ENCODE measurements at regions not wholly inside any gene's neighbourhood (a gene's known extent, or its start where the extent isn't known, plus 50 kb on each side); places are given as distances from the start of the nearest gene placed in this dataset.
"Not testable (repeated sequence)": the region's sequence is repeated elsewhere in the genome, so short reads cannot be mapped to it uniquely, and the experiment has no call there.

- no peaks in the 10 kb centered on the region for H3K27me3 ChIP-seq
- peak; percentile 68 for DNase-seq
- intact Hi-C loops (cut with DNase I) = no loop called here
- peak; percentile 96 for TF ChIP-seq CTCF (IDR thresholded peaks at IDR 0.05)
- H3K4me1 ChIP-seq = no peaks in the 10 kb centered on the region
- peak; percentile 96 for ATAC-seq
- H3K36me3 ChIP-seq = no peaks in the 10 kb centered on the region
- H3K9me3 ChIP-seq = no peaks in the 10 kb centered on the region
- no peak overlapping the region for H3K4me3 ChIP-seq
- no peak overlapping the region for H3K27ac ChIP-seq
Measured at GRCh38 chr10:28393956-28394568, 91.2 kb upstream of the MPP7 start.

- no peak for ATAC-seq
- Histone ChIP-seq H3K27me3 (no peaks in the 10 kb centered on the region), H3K27ac (no peak overlapping the region), H3K4me3 (no peak overlapping the region), H3K9me3 (no peaks in the 10 kb centered on the region), H3K36me3 (no peaks in the 10 kb centered on the region), H3K4me1 (no peaks in the 10 kb centered on the region)
- TF ChIP-seq CTCF (IDR thresholded peaks at IDR 0.05) = no peak
- intact Hi-C loops (cut with DNase I) = no loop called here
- DNase-seq = no peak
Measured at GRCh38 chr10:28396331-28396730, 93.5 kb upstream of the MPP7 start.

GRCh38 chr10:28397229-28397628 is 94.4 kb upstream of the MPP7 start:
- intact Hi-C loops (cut with DNase I) = no loop called here
- no peak for TF ChIP-seq CTCF (IDR thresholded peaks at IDR 0.05)
- Histone ChIP-seq H3K36me3 (no peaks in the 10 kb centered on the region), H3K27me3 (no peaks in the 10 kb centered on the region), H3K27ac (no peak overlapping the region), H3K4me1 (no peaks in the 10 kb centered on the region), H3K9me3 (no peaks in the 10 kb centered on the region), H3K4me3 (no peak overlapping the region)
- ATAC-seq (no peak), DNase-seq (no peak)

- Histone ChIP-seq H3K36me3 (no peaks in the 10 kb centered on the region), H3K27ac (no peak overlapping the region), H3K27me3 (no peaks in the 10 kb centered on the region), H3K4me1 (no peaks in the 10 kb centered on the region), H3K9me3 (no peaks in the 10 kb centered on the region), H3K4me3 (no peak overlapping the region)
- intact Hi-C loops (cut with DNase I) = no loop called here
- no peak for DNase-seq
- no peak for TF ChIP-seq CTCF (IDR thresholded peaks at IDR 0.05)
- ATAC-seq = peak; percentile 68
Measured at GRCh38 chr10:28400176-28400575, 97.3 kb upstream of the MPP7 start.

- no peak overlapping the region for H3K27ac ChIP-seq
- H3K4me1 ChIP-seq = no peaks in the 10 kb centered on the region
- H3K9me3 ChIP-seq = no peaks in the 10 kb centered on the region
- H3K4me3 ChIP-seq = no peak overlapping the region
- H3K27me3 ChIP-seq = no peaks in the 10 kb centered on the region
- TF ChIP-seq CTCF (IDR thresholded peaks at IDR 0.05) = no peak
- intact Hi-C loops (cut with DNase I) = no loop called here
- ATAC-seq (peak; percentile 78), DNase-seq (no peak)
- H3K36me3 ChIP-seq = no peaks in the 10 kb centered on the region
Measured at GRCh38 chr10:28400681-28401080, 97.8 kb upstream of the MPP7 start.

GRCh38 chr10:28402611-28403073 is 99.8 kb upstream of the MPP7 start:
- H3K36me3 ChIP-seq; H3K27ac ChIP-seq; H3K4me3 ChIP-seq; H3K27me3 ChIP-seq; H3K9me3 ChIP-seq; intact Hi-C loops (cut with DNase I); ATAC-seq; H3K4me1 ChIP-seq; DNase-seq: not testable (repeated sequence)

All from upper lobe of right lung (tissue), 1 donor.